HUES48 (cell line): ENCODE measurements at regions not wholly inside any gene's neighbourhood (a gene's known extent, or its start where the extent isn't known, plus 50 kb on each side); places are given as distances from the start of the nearest gene placed in this dataset.

ENCODE experiments used
- H3K27ac ChIP-seq: one replicate; pipeline ENCODE4 v1.7.0; 2013; ENCODE audit warnings: low read depth, low read length, inconsistent platforms
- H3K27me3 ChIP-seq: 2 replicates; pipeline ENCODE4 v1.6.1; 2013; ENCODE audit warnings: mild to moderate bottlenecking, low read length; ENCODE audit not compliant: control insufficient read depth, insufficient read depth
- H3K36me3 ChIP-seq: 2 replicates; pipeline ENCODE4 v1.6.1; 2013; ENCODE audit warnings: low read length; ENCODE audit not compliant: control insufficient read depth, insufficient read depth
- H3K4me1 ChIP-seq: 2 replicates; pipeline ENCODE4 v1.6.1; 2013; ENCODE audit warnings: mild to moderate bottlenecking, low read length; ENCODE audit not compliant: control insufficient read depth, insufficient read depth
- H3K4me3 ChIP-seq: 2 replicates; pipeline ENCODE4 v1.5.1; 2013; ENCODE audit warnings: mild to moderate bottlenecking, low read depth, low read length
- H3K9ac ChIP-seq: 2 replicates; pipeline ENCODE4 v1.6.1; 2013; ENCODE audit warnings: mild to moderate bottlenecking, low read depth, low read length, moderate library complexity
- H3K9me3 ChIP-seq: 2 replicates; pipeline ENCODE4 v1.6.1; 2013; ENCODE audit warnings: low read length; ENCODE audit not compliant: control insufficient read depth, insufficient read depth

DNA sequence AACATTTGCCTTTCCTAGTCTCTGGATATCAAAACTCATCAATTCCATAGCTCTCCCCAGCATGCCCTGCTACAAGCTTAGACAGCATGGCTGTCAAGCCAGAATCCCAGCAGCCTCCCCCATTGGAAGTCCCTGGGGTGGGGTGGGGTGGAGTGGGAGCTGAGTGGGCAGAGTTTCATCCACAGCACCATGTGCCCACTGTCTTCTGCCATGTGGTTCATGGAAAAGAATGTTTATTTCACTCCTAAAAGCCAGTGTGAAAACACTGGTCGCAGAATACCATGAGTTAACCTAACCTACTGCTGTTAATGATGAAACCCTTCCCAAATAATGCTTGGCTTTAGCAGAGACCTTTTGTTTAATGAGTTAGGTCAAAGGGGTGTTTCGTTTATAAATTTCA, 80.2 kb upstream of the KIRREL3 start:
- no peak overlapping the region for H3K4me3 ChIP-seq
- no peaks in the 10 kb centered on the region for H3K27me3 ChIP-seq
- no peaks in the 10 kb centered on the region for H3K9me3 ChIP-seq
- no peak overlapping the region for H3K27ac ChIP-seq
- H3K4me1 ChIP-seq = 0 out of 2 replicates have a peak, but pooled peaks cover 4% of the 10 kb centered on the region
- no peak overlapping the region for H3K9ac ChIP-seq
- H3K36me3 ChIP-seq = no peaks in the 10 kb centered on the region

DNA sequence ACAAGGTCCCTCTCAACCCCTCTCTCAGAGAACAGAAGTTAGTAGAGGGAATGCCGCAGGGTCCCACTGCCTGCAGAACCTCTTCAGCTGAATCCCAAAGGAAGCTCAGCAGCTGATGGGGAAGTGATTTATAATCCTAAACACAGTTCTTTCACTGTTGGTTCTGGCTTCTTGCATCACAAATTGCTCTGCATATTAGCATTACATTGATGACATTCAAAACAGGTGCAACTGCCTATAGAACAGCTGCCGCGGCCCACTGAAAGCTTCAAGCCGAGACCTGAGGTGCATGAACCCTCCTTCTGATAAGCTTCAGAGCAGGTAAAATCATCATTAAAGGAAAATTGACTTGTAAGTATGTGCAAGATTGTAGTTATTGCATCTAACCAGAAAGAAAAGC, 75.2 kb upstream of the KIRREL3 start:
- no peaks in the 10 kb centered on the region for H3K27me3 ChIP-seq

GRCh38 chr11:127074151-127074761, 73.7 kb upstream of the KIRREL3 start:
- Histone ChIP-seq H3K27me3 (no peaks in the 10 kb centered on the region), H3K27ac (no peak overlapping the region), H3K4me3 (no peak overlapping the region), H3K36me3 (no peaks in the 10 kb centered on the region), H3K4me1 (0 out of 2 replicates have a peak, but pooled peaks cover 6% of the 10 kb centered on the region), H3K9ac (no peak overlapping the region), H3K9me3 (no peaks in the 10 kb centered on the region)

More for the DNA sequence above, 75.2 kb upstream of the KIRREL3 start:
- no peak overlapping the region for H3K27ac ChIP-seq
- no peaks in the 10 kb centered on the region for H3K9me3 ChIP-seq
- 0 out of 2 replicates have a peak, but pooled peaks cover 6% of the 10 kb centered on the region for H3K4me1 ChIP-seq
- no peaks in the 10 kb centered on the region for H3K36me3 ChIP-seq
- no peak overlapping the region for H3K4me3 ChIP-seq
- no peak overlapping the region for H3K9ac ChIP-seq

GRCh38 chr11:127073621-127074020, 73.1 kb upstream of the KIRREL3 start:
- 0 out of 2 replicates have a peak, but pooled peaks cover 6% of the 10 kb centered on the region for H3K4me1 ChIP-seq
- H3K27ac ChIP-seq = no peak overlapping the region
- no peaks in the 10 kb centered on the region for H3K36me3 ChIP-seq
- no peaks in the 10 kb centered on the region for H3K9me3 ChIP-seq
- no peaks in the 10 kb centered on the region for H3K27me3 ChIP-seq
- H3K4me3 ChIP-seq = no peak overlapping the region
- no peak overlapping the region for H3K9ac ChIP-seq

DNA sequence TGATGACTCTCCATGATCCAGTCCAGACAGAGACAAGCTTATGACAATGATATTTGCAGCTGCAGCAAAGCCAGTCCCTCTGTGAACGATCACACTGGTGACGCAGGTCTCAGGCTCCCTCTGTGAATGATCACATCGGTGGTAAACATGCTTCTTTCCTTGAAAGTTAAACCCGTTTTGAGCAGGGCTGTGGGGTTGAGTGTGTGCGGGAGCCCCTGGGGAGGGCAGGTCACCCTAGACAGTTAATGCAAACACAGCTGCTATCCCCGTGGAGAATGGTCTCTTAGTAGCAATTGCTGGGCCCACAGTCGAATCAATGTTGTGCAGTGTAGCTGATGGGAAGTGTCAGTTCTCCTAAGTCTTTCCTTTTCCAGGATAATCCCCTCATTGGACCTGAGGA, 71.0 kb upstream of the KIRREL3 start:
- H3K9me3 ChIP-seq = no peaks in the 10 kb centered on the region
- no peaks in the 10 kb centered on the region for H3K27me3 ChIP-seq
- H3K27ac ChIP-seq = no peak overlapping the region
- no peak overlapping the region for H3K9ac ChIP-seq
- H3K36me3 ChIP-seq = no peaks in the 10 kb centered on the region
- 0 out of 2 replicates have a peak, but pooled peaks cover 6% of the 10 kb centered on the region for H3K4me1 ChIP-seq
- H3K4me3 ChIP-seq = no peak overlapping the region

DNA sequence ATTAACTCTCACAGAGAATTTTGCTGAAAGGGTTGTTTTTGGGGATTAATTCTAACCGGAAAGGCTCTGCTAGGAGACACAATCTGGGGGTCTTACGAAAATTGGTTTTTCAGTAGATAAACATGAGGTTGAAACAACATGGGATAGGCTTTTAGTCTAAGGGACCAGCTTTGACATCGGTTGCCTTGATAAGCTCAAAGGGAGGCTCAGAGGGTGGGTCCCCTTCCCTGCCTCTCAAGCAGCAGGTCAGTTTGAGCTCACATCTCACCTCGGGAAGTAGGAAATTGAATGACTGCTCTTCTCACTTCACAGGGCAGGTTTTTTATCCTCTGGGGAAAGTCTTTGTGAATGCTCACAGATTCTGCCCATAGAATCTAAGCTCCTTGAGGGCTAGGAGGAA, 70.2 kb upstream of the KIRREL3 start:
- 0 out of 2 replicates have a peak, but pooled peaks cover 2% of the 10 kb centered on the region for H3K4me1 ChIP-seq

GRCh38 chr11:127066401-127067090, 66.0 kb upstream of the KIRREL3 start:
- Histone ChIP-seq H3K9me3 (no peaks in the 10 kb centered on the region), H3K4me3 (no peak overlapping the region), H3K27me3 (no peaks in the 10 kb centered on the region), H3K27ac (no peak overlapping the region), H3K36me3 (no peaks in the 10 kb centered on the region), H3K9ac (no peak overlapping the region), H3K4me1 (no peaks in the 10 kb centered on the region)

More for the DNA sequence above, 70.2 kb upstream of the KIRREL3 start:
- Histone ChIP-seq H3K27me3 (no peaks in the 10 kb centered on the region), H3K9ac (no peak overlapping the region), H3K9me3 (no peaks in the 10 kb centered on the region), H3K36me3 (no peaks in the 10 kb centered on the region), H3K27ac (no peak overlapping the region), H3K4me3 (no peak overlapping the region)

DNA sequence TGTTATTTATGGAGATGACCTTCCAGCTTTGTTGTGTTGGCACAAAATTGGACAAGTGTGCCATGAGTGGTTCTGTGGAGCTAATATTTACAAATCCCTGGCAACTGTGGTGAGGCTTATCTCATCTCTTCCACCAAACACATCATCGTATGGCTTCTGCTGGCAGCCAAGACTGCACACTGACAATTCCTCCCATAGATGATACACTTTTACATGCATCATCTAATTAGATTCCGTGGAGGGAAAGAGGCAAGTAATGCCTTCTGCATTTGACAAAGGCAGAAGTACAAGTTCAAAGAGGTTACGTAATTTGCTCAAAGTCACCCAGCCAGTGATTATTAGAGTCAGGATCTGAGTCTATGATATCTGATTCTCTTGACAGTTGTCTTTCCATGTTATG, 62.7 kb upstream of the KIRREL3 start:
- no peaks in the 10 kb centered on the region for H3K9me3 ChIP-seq
- H3K27me3 ChIP-seq = no peaks in the 10 kb centered on the region
- no peak overlapping the region for H3K27ac ChIP-seq
- no peak overlapping the region for H3K9ac ChIP-seq
- H3K4me1 ChIP-seq = 0 out of 2 replicates have a peak, but pooled peaks cover 3% of the 10 kb centered on the region
- no peaks in the 10 kb centered on the region for H3K36me3 ChIP-seq
- H3K4me3 ChIP-seq = no peak overlapping the region

DNA sequence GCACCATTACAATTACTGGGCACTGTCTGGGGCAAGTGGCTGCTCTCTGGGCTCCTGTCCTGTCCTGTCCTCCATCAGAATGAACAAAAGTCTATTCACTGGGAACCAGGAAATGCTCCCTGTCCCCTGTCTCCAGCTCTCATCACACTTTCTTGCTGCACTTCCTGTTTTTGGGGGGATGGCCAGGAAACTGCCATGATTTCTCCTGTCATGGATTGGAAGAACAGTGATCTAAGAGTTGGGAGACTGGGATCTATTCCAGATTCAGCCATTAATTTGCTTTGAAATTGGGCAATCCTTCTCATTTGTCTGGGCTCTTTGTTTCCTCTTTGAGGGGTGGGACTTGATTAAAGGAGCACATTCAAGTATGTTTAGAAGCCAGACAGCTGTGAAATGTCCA, 61.4 kb upstream of the KIRREL3 start:
- Histone ChIP-seq H3K36me3 (no peaks in the 10 kb centered on the region), H3K9me3 (no peaks in the 10 kb centered on the region), H3K4me1 (0 out of 2 replicates have a peak, but pooled peaks cover 3% of the 10 kb centered on the region), H3K4me3 (no peak overlapping the region), H3K27me3 (no peaks in the 10 kb centered on the region), H3K27ac (no peak overlapping the region), H3K9ac (no peak overlapping the region)

- H3K4me1 ChIP-seq = 0 out of 2 replicates have a peak, but pooled peaks cover 3% of the 10 kb centered on the region
- H3K27ac ChIP-seq = no peak overlapping the region
- H3K4me3 ChIP-seq = no peak overlapping the region
- H3K36me3 ChIP-seq = no peaks in the 10 kb centered on the region
- H3K9me3 ChIP-seq = no peaks in the 10 kb centered on the region
- H3K27me3 ChIP-seq = no peaks in the 10 kb centered on the region
- no peak overlapping the region for H3K9ac ChIP-seq
These were observed 59.2 kb upstream of the KIRREL3 start for GRCh38 chr11:127059750-127060149.

GRCh38 chr11:127059286-127059685, 58.7 kb upstream of the KIRREL3 start:
- H3K27ac ChIP-seq = no peak overlapping the region
- H3K27me3 ChIP-seq = no peaks in the 10 kb centered on the region
- no peak overlapping the region for H3K4me3 ChIP-seq
- no peaks in the 10 kb centered on the region for H3K36me3 ChIP-seq
- H3K9me3 ChIP-seq = no peaks in the 10 kb centered on the region
- H3K9ac ChIP-seq = no peak overlapping the region
- 0 out of 2 replicates have a peak, but pooled peaks cover 3% of the 10 kb centered on the region for H3K4me1 ChIP-seq
